Activated naive CD8-positive, alpha-beta T cell treated with anti-CD3 and anti-CD28 coated beads, Interleukin-2, amount 50 U/mL, for 24 hours (primary cell): ENCODE measurements at regions not wholly inside any gene's neighbourhood (a gene's known extent, or its start where the extent isn't known, plus 50 kb on each side); places are given as distances from the start of the nearest gene placed in this dataset.

Experiments
- ATAC-seq: fragments of 150-1000 bp; cut with Tn5 transposase; one replicate; pipeline ENCODE4 v1.10.0; 2021
- DNase-seq: peaks from one replicate; pipeline ENCODE4 v3.0.0; 2021
- H3K27ac Mint-ChIP-seq: one replicate; pipeline ENCODE4 v1.8.0; 2021; ENCODE audit warnings: mild to moderate bottlenecking, mixed read lengths
- H3K27me3 Mint-ChIP-seq: one replicate; pipeline ENCODE4 v1.8.0; 2021; ENCODE audit warnings: mixed read lengths
- H3K36me3 Mint-ChIP-seq: one replicate; pipeline ENCODE4 v1.8.0; 2021; ENCODE audit warnings: low read depth, mixed read lengths
- H3K4me1 Mint-ChIP-seq: one replicate; pipeline ENCODE4 v1.8.0; 2021; ENCODE audit warnings: mixed read lengths
- H3K4me3 Mint-ChIP-seq: one replicate; pipeline ENCODE4 v1.8.0; 2021; ENCODE audit warnings: mild to moderate bottlenecking, moderate library complexity, mixed read lengths
- H3K9me3 Mint-ChIP-seq: one replicate; pipeline ENCODE4 v1.8.0; 2021; ENCODE audit warnings: mixed read lengths

- Mint-ChIP-seq H3K4me3 (no peak overlapping the region), H3K9me3 (no peaks in the 10 kb centered on the region), H3K36me3 (no peaks in the 10 kb centered on the region), H3K27me3 (no peaks in the 10 kb centered on the region), H3K27ac (no peak overlapping the region), H3K4me1 (peaks cover 8% of the 10 kb centered on the region)
- DNase-seq = no peak
- ATAC-seq = no peak
Observed at GRCh38 chr15:69587723-69588426, 135.3 kb downstream of the RPLP1 start.

GRCh38 chr15:69590201-69590710, 137.6 kb downstream of the RPLP1 start:
- Mint-ChIP-seq H3K4me1 (peaks cover under 1% of the 10 kb centered on the region), H3K4me3 (no peak overlapping the region), H3K27ac (no peak overlapping the region), H3K36me3 (no peaks in the 10 kb centered on the region), H3K9me3 (no peaks in the 10 kb centered on the region), H3K27me3 (no peaks in the 10 kb centered on the region)
- DNase-seq (no peak), ATAC-seq (no peak)

DNA sequence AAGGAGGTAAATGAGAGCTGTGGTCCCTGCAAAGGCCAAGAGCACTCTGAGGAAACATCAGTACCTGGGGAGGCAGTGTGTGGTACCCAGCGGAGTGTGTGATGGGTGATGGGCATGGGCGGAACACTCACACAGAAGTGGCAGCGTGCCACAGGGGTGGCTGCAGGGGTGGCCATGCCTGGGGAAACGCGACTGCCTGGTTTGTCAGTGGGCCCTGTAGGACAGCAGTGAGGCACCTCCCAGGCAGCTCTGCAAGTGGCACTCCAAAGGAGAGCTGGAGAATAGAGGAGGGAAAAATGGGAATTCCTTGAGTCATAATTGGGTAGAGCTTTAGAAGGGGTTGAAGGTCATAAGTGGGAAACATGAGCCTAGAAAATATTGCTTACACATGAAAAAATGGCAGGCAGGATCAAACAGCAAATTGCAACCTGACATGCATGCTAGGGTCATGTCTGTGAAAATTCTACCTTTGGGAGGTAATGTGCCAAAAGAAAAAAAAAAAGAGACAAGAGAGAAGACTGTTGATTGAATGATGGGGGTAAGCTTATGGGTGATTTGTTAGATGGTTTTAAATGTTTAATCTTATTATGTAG, 138.4 kb downstream of the RPLP1 start:
- Mint-ChIP-seq H3K4me1 (peaks cover 2% of the 10 kb centered on the region), H3K27ac (no peak overlapping the region), H3K4me3 (no peak overlapping the region), H3K9me3 (no peaks in the 10 kb centered on the region), H3K36me3 (no peaks in the 10 kb centered on the region), H3K27me3 (peaks cover 3% of the 10 kb centered on the region)
- ATAC-seq (no peak), DNase-seq (no peak)

DNA sequence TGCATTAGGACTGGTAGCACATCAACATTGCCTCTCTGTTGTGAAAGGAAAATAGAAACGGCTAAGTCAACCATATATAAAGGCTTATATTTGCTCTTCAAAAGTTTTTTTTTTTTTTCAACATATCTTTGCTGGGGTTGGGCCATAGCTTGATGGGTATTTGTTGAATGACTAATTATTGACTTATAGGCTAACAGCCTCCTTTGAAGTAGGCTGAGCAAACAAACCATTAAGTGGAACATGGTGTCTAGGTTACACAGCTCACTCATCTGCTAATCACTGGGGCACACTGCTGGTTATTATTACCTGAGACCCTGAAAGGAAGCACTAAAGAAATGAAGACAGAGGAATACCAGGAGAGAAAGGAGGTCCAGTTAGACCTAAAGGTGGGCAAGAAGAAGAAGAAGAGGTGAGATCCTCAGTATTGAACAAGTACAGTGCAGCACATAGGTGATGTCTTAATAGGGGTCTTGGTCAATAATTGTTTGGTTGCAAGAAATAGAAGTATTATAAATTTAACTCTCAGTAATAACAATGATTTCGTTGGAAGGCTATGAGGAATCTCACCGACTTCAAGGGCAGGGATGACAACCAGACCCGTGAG, 139.4 kb downstream of the RPLP1 start:
- Mint-ChIP-seq H3K4me1 (peaks cover 2% of the 10 kb centered on the region), H3K27me3 (peaks cover 6% of the 10 kb centered on the region), H3K27ac (no peak overlapping the region), H3K36me3 (no peaks in the 10 kb centered on the region), H3K4me3 (no peak overlapping the region), H3K9me3 (no peaks in the 10 kb centered on the region)
- DNase-seq (no peak), ATAC-seq (no peak)

GRCh38 chr15:69592954-69593353, 140.3 kb downstream of the RPLP1 start:
- Mint-ChIP-seq H3K4me3 (no peak overlapping the region), H3K27ac (no peak overlapping the region), H3K9me3 (no peaks in the 10 kb centered on the region), H3K27me3 (peaks cover 9% of the 10 kb centered on the region), H3K36me3 (no peaks in the 10 kb centered on the region), H3K4me1 (peaks cover 2% of the 10 kb centered on the region)
- no peak for DNase-seq
- no peak for ATAC-seq

DNA sequence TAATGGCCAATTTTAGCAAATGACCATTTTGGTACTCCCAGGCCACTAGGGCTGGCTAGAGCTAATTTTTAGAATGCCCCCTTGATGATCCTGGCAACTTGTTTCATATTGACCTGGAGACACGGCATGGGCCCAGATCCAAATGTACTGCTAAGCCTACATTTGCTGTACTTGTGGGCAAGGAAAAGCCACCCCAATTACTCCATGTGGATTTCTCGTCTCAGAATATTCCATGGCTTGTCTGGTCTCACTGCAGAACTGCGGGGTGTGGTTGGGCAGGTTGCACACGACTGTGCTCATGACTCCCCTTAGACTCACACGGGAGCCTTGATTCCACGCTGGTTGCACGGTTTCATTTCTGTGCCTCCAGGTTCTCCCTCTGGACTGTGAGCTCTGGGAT, 140.9 kb downstream of the RPLP1 start:
- Mint-ChIP-seq H3K27me3 (peaks cover 9% of the 10 kb centered on the region), H3K4me3 (no peak overlapping the region), H3K36me3 (no peaks in the 10 kb centered on the region), H3K9me3 (no peaks in the 10 kb centered on the region), H3K27ac (no peak overlapping the region), H3K4me1 (peaks cover 2% of the 10 kb centered on the region)
- no peak for ATAC-seq
- no peak for DNase-seq

- no peaks in the 10 kb centered on the region for H3K36me3 Mint-ChIP-seq
- no peak overlapping the region for H3K4me3 Mint-ChIP-seq
- DNase-seq (no peak), ATAC-seq (no peak)
- H3K4me1 Mint-ChIP-seq = peaks cover 2% of the 10 kb centered on the region
- no peaks in the 10 kb centered on the region for H3K9me3 Mint-ChIP-seq
- H3K27ac Mint-ChIP-seq = no peak overlapping the region
- peaks cover 10% of the 10 kb centered on the region for H3K27me3 Mint-ChIP-seq
Observed at GRCh38 chr15:69593981-69594966, 141.7 kb downstream of the RPLP1 start.

DNA sequence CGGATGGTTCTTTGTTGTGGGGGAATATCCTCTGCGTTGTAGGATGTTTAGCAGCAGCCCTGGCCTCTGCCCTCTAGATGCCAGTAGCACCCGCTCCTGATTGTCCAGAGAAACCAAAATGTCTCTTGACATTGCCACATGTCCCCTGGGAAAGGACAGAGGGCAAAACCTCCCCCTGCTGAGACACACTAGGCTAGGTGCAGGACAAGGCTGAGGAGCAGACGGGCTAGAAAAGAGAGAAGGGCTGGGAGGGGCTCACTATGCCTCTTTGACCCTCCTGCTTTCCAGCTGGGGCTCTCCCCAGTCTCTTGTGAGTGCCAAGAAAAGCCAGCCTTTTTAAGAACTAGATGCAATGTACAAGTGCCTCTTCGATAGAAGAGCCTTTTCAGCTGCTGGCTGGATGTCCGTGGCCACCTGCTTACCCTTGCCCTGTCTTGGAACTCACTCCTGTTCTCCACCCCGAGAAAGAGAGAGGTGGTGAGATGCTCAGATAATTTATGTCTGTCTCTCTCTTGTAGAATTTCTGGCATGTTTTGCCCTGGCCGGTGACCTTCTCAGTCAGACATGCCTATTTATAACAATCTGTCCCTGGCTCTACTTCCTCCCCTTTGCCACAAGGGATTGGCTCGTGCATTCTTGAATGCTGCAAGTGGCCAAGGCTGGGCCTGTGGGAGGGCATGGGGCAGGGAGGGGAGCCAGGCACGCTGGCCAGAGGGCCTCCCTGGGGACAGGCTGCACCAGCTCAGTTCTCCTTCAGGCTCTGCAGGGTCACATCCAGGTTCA, 142.6 kb downstream of the RPLP1 start:
- H3K36me3 Mint-ChIP-seq = no peaks in the 10 kb centered on the region
- H3K27me3 Mint-ChIP-seq = peaks cover 13% of the 10 kb centered on the region
- peaks cover 2% of the 10 kb centered on the region for H3K4me1 Mint-ChIP-seq
- DNase-seq = no peak
- no peak for ATAC-seq
- H3K27ac Mint-ChIP-seq = no peak overlapping the region
- H3K9me3 Mint-ChIP-seq = no peaks in the 10 kb centered on the region
- no peak overlapping the region for H3K4me3 Mint-ChIP-seq

DNA sequence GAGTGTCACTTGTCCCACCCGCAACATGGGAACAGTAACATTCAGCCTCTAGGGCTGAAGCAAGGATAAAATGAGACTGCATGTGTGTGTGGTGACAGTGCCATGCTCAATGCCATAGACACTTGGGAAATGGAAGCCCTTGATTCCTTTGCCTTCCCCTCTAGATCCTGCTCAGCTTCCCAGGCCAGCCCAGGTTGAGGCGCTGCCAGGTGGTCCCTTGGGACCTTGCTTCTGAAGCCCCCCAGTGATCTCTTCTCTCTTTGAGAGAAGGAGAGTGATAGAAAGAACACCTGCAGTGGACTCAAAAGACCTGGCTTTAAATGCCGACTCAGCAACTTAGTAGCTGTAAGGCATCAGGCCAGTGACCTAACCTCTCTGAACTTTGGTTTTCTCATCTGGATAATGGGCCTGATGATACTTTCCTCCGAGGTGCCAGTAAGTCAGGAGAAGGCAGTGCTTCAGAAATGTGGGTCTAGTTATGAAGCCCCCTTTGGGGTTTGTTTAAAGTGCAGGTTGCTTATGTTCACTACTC, 144.5 kb downstream of the RPLP1 start:
- Mint-ChIP-seq H3K27me3 (peaks cover 13% of the 10 kb centered on the region), H3K4me3 (no peak overlapping the region), H3K27ac (no peak overlapping the region), H3K36me3 (no peaks in the 10 kb centered on the region), H3K9me3 (no peaks in the 10 kb centered on the region), H3K4me1 (peaks cover 2% of the 10 kb centered on the region)
- no peak for ATAC-seq
- DNase-seq = no peak

DNA sequence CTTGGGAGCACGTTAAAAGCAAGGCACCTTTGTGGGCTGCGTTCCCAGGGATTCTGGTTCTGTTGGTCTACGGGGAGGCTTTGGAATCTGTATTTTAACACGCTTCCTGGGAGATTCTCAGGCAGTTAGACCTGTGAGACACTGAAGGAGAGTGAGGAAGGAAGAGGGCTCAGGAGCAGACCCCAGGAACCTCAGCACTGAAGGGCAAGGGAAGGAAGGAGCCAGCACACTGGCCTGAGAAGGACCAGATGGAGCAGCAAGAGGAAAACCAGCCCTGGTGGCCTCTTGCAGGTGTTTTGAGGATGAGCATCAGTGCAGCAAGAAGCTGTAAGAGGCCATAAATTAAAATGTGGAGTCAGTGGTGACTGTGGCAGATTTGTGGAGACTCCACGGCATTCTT, 146.7 kb downstream of the RPLP1 start:
- H3K27ac Mint-ChIP-seq = no peak overlapping the region
- no peaks in the 10 kb centered on the region for H3K9me3 Mint-ChIP-seq
- peaks cover 2% of the 10 kb centered on the region for H3K4me1 Mint-ChIP-seq
- DNase-seq = no peak
- no peak overlapping the region for H3K4me3 Mint-ChIP-seq
- ATAC-seq = no peak
- H3K36me3 Mint-ChIP-seq = no peaks in the 10 kb centered on the region
- peaks cover 13% of the 10 kb centered on the region for H3K27me3 Mint-ChIP-seq

DNA sequence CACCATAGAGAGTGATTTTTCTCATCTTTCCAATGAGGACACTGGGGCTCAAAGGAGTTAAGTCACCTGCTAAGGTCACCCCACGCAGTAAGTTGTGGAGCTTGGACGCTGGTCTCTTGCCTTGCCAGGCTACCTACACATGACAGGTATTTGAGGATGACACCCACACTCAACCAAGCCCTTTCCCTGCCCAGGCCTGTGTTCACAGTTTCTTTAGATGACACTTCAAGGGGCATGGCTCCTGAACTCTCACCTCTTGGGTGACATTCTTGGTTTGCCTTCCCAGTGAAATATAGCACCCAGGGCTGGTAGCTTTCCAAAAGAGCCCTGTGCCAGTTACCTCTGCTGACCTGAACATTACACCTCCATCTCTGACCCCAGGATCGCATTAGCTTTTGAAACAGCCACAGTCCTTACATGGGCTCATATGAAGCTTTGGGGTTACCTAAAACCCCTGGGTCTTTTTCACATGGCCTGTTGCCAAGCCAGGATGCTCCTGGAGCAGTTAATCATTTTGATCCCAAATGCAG, 148.0 kb downstream of the RPLP1 start:
- Mint-ChIP-seq H3K9me3 (no peaks in the 10 kb centered on the region), H3K27ac (no peak overlapping the region), H3K27me3 (peaks cover 13% of the 10 kb centered on the region), H3K4me3 (no peak overlapping the region), H3K36me3 (no peaks in the 10 kb centered on the region), H3K4me1 (no peaks in the 10 kb centered on the region)
- DNase-seq = no peak
- ATAC-seq = no peak

DNA sequence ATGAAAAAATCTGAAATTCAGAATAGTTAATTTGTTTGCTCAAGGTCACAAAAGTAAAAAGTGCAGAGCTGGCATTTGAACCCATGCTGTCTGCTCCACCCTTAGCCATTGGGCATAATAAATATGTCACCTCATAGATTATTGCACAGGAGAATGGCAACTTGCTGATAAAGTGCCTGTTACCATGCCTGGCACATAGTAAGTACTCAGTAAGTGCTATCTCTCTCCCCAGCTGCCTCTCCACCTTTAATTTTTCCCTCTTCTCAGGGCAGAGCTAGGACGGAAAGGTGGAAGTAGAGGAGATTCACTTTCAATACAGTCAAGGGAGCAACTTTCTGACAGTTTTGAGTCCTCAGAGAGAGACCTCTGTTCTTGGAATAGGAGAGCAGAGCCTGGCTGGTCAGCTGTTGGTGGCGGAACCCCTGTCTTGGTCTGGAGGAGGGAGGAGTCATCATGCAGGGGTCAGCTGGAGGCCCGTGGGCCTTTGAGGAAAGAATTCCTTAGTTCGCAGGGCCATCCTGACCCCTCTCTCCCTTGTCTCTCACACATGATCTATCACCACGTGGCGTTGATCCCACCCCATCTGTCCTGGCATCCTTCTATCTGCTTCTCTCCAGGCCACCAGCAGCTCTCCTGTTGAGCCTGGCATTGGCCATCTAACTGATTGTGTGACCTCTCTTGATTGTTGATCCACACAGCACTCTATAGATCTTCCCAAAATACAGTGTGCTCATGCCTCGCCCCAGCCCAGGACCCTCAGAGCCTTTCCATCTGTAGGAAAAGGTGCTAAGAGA, 149.3 kb downstream of the RPLP1 start:
- Mint-ChIP-seq H3K9me3 (no peaks in the 10 kb centered on the region), H3K27ac (no peak overlapping the region), H3K36me3 (no peaks in the 10 kb centered on the region), H3K27me3 (peaks cover 10% of the 10 kb centered on the region), H3K4me1 (peaks cover 3% of the 10 kb centered on the region), H3K4me3 (no peak overlapping the region)
- ATAC-seq = no peak
- DNase-seq = no peak

DNA sequence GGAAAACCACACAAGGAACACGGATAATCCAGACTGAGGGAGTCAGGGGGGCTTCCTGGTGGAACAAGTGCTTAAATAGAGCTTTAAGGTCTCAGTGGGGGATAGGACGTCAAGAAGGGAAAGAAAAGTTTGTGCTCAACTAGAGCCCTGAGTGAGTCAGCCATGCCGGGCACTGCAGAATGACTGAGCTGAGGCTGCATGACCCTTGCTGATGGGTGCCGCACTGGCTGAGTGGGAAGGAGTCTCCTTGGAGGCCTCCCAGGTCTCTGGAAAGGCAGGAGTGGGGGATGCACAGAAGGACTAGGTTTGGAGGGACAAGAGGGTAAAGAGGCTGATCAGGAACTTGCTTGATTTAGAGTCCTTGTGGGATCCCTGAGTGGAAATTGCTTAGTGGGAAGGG, 150.3 kb downstream of the RPLP1 start:
- no peak overlapping the region for H3K4me3 Mint-ChIP-seq
- H3K36me3 Mint-ChIP-seq = no peaks in the 10 kb centered on the region
- DNase-seq (no peak), ATAC-seq (no peak)
- H3K9me3 Mint-ChIP-seq = no peaks in the 10 kb centered on the region
- peaks cover 3% of the 10 kb centered on the region for H3K4me1 Mint-ChIP-seq
- peaks cover 7% of the 10 kb centered on the region for H3K27me3 Mint-ChIP-seq
- H3K27ac Mint-ChIP-seq = no peak overlapping the region
